Osteoblast (primary cell): ENCODE measurements at regions not wholly inside any gene's neighbourhood (a gene's known extent, or its start where the extent isn't known, plus 50 kb on each side); places are given as distances from the start of the nearest gene placed in this dataset.
A peak's percentile ranks its signal among the peaks of the same experiment; 100 is the strongest.

Source experiments
- DNase-seq: peaks from one replicate; pipeline ENCODE4 v3.0.0; 2011; ENCODE audit warnings: low spot score, mixed read lengths; ENCODE audit not compliant: insufficient read length; ENCODE audit errors: missing footprints
- H2AFZ ChIP-seq: 2 replicates; pipeline ENCODE4 v1.6.0; 2011; ENCODE audit warnings: mild to moderate bottlenecking, low read length
- H3K27ac ChIP-seq: 2 replicates; pipeline ENCODE4 v1.5.1; 2011; ENCODE audit warnings: mild to moderate bottlenecking, low read depth, low read length, moderate library complexity
- H3K27me3 ChIP-seq: 2 replicates; pipeline ENCODE4 v1.6.0; 2012; ENCODE audit warnings: mild to moderate bottlenecking, control low read depth, inconsistent platforms, low read length, moderate library complexity; ENCODE audit not compliant: insufficient read depth
- H3K36me3 ChIP-seq: 2 replicates; pipeline ENCODE4 v1.5.1; 2011; ENCODE audit warnings: mild to moderate bottlenecking, low read length, control low read depth, moderate library complexity; ENCODE audit not compliant: insufficient read depth
- H3K4me1 ChIP-seq: 2 replicates; pipeline ENCODE4 v1.5.1; 2011; ENCODE audit warnings: mild to moderate bottlenecking, low read length, control low read depth, moderate library complexity; ENCODE audit not compliant: insufficient read depth
- H3K4me2 ChIP-seq: 2 replicates; pipeline ENCODE4 v1.6.0; 2011; ENCODE audit warnings: mild to moderate bottlenecking, low read length; ENCODE audit not compliant: insufficient read depth
- H3K4me3 ChIP-seq: fragments of 200-600 bp; sonication (generic); 3 replicates; pipeline ENCODE4 v1.5.1; 2012; ENCODE audit warnings: mild to moderate bottlenecking, low read length, inconsistent platforms; ENCODE audit not compliant: insufficient read depth
- H3K79me2 ChIP-seq: 2 replicates; pipeline ENCODE4 v1.6.0; 2012; ENCODE audit warnings: mild to moderate bottlenecking, low read length, control low read depth, inconsistent platforms; ENCODE audit not compliant: insufficient read depth
- H3K9me3 ChIP-seq: 2 replicates; pipeline ENCODE4 v1.5.1; 2011; ENCODE audit warnings: low read depth, low read length, control low read depth
- H4K20me1 ChIP-seq: 2 replicates; pipeline ENCODE4 v1.6.0; 2012; ENCODE audit warnings: mild to moderate bottlenecking, low read length, control low read depth; ENCODE audit not compliant: insufficient read depth
- CTCF ChIP-seq: IDR thresholded peaks from 2 replicates; pipeline ENCODE4 v1.5.1; 2011; ENCODE audit warnings: mild to moderate bottlenecking, low read depth, low read length, moderate library complexity; ENCODE audit errors: extremely low read depth

DNA sequence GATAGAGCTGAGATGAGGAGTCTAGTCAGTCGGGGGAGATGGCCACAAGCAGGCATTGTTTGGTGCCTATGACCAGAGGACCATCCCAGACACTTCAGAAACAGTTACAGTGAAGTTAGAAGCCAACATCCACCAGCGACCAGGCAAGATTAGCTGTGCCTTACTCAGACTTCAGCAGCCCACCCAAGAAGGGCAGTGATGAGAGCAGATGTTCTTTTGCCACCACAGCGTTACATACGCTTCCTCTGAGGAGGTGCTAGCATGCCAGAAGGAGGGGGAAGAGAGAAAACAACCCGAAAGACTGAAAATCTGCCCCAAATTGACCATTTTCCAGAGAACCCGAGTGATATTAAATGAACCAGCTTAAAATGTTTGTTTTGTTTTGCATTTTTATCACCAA is 186.8 kb downstream of the PRL start:
- DNase-seq = no peak

DNA sequence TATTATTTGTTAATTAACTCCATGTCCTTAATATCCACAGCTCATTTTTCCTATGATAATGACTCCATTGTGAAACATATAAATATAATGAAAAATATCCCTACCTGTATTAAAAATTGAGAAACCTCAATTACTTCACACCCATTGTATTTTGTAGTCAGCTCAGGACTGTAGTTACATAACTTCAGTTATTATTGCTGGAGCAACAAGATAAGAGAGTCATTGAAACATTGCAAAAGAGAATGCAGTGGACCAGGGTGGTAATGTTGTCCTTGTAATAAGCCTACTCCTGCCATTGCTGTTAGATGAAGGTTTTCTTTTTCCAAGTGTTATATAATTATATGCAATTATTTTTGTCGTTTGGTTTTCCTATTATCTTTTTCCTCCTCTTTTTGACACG is 184.4 kb downstream of the PRL start:
- no peaks in the 10 kb centered on the region for H3K9me3 ChIP-seq
- H3K4me1 ChIP-seq = peaks cover 15% of the 10 kb centered on the region
- no peaks in the 10 kb centered on the region for H3K79me2 ChIP-seq
- H3K36me3 ChIP-seq = no peaks in the 10 kb centered on the region
- H2AFZ ChIP-seq = no peak overlapping the region
- no peak overlapping the region for H3K4me3 ChIP-seq
- H3K27me3 ChIP-seq = no peaks in the 10 kb centered on the region
- H4K20me1 ChIP-seq = no peaks in the 10 kb centered on the region
- TF ChIP-seq CTCF = no peak
- peak overlapping the region; percentile 91 for H3K27ac ChIP-seq
- no peak overlapping the region for H3K4me2 ChIP-seq
- DNase-seq = no peak

More for the DNA sequence above, 186.8 kb downstream of the PRL start:
- no peaks in the 10 kb centered on the region for H3K27me3 ChIP-seq
- no peaks in the 10 kb centered on the region for H4K20me1 ChIP-seq
- no peaks in the 10 kb centered on the region for H3K9me3 ChIP-seq
- TF ChIP-seq CTCF = no peak
- peaks cover 15% of the 10 kb centered on the region for H3K4me1 ChIP-seq
- H3K27ac ChIP-seq = no peak overlapping the region
- no peak overlapping the region for H3K4me2 ChIP-seq
- no peak overlapping the region for H3K4me3 ChIP-seq
- H3K79me2 ChIP-seq = no peaks in the 10 kb centered on the region
- H2AFZ ChIP-seq = peak overlapping the region; percentile 6
- H3K36me3 ChIP-seq = no peaks in the 10 kb centered on the region

DNA sequence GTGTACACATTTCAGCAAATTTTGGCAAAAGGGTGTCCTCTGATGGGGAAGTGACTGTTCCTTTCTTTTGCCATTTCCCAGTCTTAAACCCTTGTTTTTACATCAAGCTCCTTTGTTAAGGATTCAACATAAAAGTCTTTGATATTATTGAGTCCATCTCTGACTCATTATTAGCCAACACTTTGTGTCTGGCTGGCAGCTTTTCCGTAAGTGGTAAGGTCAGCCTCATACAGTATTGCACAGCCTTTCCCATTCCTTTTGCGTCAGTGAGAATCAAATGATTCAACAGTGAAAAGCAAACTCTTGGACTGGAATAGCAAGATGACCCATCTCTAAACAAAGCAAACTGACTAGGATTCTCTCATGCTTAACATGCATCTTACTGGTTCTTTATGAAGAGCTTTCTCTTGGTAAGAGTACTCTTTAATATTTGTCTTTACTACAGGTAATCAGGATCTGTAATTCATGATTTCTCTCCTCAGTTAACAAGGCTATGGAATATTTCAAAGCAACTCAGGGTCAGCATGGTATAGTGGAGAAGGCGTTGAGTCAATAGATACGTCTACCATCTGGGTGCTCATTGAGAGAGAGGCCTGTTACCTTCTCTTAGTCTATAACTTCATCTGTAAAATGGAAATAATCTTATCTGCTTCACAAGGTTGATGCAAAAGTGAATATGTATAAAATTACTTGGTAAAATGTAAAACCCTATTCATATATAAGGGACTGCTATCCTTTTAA is 183.6 kb downstream of the PRL start:
- no peak overlapping the region for H3K4me3 ChIP-seq
- peaks cover 15% of the 10 kb centered on the region for H3K4me1 ChIP-seq
- no peaks in the 10 kb centered on the region for H3K36me3 ChIP-seq
- no peak for TF ChIP-seq CTCF
- no peaks in the 10 kb centered on the region for H4K20me1 ChIP-seq
- no peaks in the 10 kb centered on the region for H3K9me3 ChIP-seq
- peak; percentile 83 for DNase-seq
- H3K79me2 ChIP-seq = no peaks in the 10 kb centered on the region
- H3K27me3 ChIP-seq = no peaks in the 10 kb centered on the region
- H3K27ac ChIP-seq = peak overlapping the region; percentile 91
- no peak overlapping the region for H2AFZ ChIP-seq
- H3K4me2 ChIP-seq = peak overlapping the region; percentile 40

- Histone ChIP-seq H3K79me2 (no peaks in the 10 kb centered on the region), H3K9me3 (no peaks in the 10 kb centered on the region), H3K4me3 (no peak overlapping the region), H3K27me3 (no peaks in the 10 kb centered on the region), H3K36me3 (no peaks in the 10 kb centered on the region), H3K27ac (no peak overlapping the region), H4K20me1 (no peaks in the 10 kb centered on the region), H3K4me2 (no peak overlapping the region), H2AFZ (no peak overlapping the region), H3K4me1 (peaks cover 15% of the 10 kb centered on the region)
- DNase-seq = no peak
- no peak for TF ChIP-seq CTCF
Measured at GRCh38 chr6:22115559-22115958, 181.3 kb downstream of the PRL start.
